ENCODE measurements at regions not wholly inside any gene's neighbourhood (a gene's known extent, or its start where the extent isn't known, plus 50 kb on each side); places are given as distances from the start of the nearest gene placed in this dataset.

GRCh38 chr4:96486563-96486962 lies 646.7 kb downstream of the PDHA2 start:
- no peak for TF ChIP-seq CTCF (IDR thresholded peaks at IDR 0.05; ENCODE audit: low read depth, low read length, poor library complexity, severe bottlenecking)
- no peak for TF ChIP-seq EZH2phosphoT487 (IDR thresholded peaks at IDR 0.05; ENCODE audit: borderline replicate concordance, low read length)

Data from DOHH2 (cell line).